ENCODE measurements at regions not wholly inside any gene's neighbourhood (a gene's known extent, or its start where the extent isn't known, plus 50 kb on each side); places are given as distances from the start of the nearest gene placed in this dataset.

DNA sequence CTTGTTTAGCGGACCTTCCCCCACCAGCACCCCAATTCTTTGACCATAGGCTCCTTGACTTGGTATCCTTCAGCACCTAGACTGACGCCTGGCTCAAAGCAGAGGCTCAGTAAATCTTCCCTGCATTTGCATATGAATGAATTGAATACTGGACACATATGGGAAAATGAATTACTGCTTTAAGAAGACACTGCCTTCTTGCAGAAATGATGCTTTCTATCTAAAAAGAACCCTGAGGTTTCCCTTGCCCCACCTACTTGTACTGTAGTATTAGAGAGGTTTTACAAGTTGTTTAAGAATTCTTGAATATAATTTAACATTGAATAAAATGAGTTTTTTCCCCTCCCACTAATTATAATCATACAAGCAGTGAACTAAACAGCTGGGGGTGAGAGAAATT is 190.7 kb downstream of the SAMD5 start:
- Histone ChIP-seq H3K4me3 (no peak overlapping the region), H3K9me3 (no peaks in the 10 kb centered on the region), H3K27me3 (no peaks in the 10 kb centered on the region), H3K27ac (no peak overlapping the region), H3K36me3 (no peaks in the 10 kb centered on the region), H3K4me1 (peaks cover 0 to 14% (median 0%) of the 10 kb centered on the region in 9 donors)
- intact Hi-C loops (cut with DNase I), result no loop called here
- ATAC-seq (no peak), DNase-seq (no peak)
- TF ChIP-seq CTCF (IDR thresholded peaks at IDR 0.05), result no peak
- 93 to 94% methylated on average over 2 of the region's 2 CpGs for WGBS, 2 donors

- intact Hi-C loops (cut with DNase I), result no loop called here
- TF ChIP-seq CTCF (IDR thresholded peaks at IDR 0.05), result no peak
- WGBS, 2 donors, result 54 to 64% methylated on average over 4 of the region's 4 CpGs
- ATAC-seq, result no peak
- DNase-seq, result no peak
- Histone ChIP-seq H3K27me3 (no peaks in the 10 kb centered on the region), H3K36me3 (no peaks in the 10 kb centered on the region), H3K9me3 (no peaks in the 10 kb centered on the region), H3K4me1 (peaks cover 0 to 14% (median 0%) of the 10 kb centered on the region in 9 donors), H3K4me3 (no peak overlapping the region), H3K27ac (no peak overlapping the region)
Measured at GRCh38 chr6:147699637-147700036, 191.1 kb downstream of the SAMD5 start.

- no peak for DNase-seq
- no peaks in the 10 kb centered on the region for H3K27me3 ChIP-seq
- no peak overlapping the region for H3K27ac ChIP-seq
- 58 to 59% methylated on average over 5 of the region's 5 CpGs for WGBS, 2 donors
- H3K9me3 ChIP-seq, result no peaks in the 10 kb centered on the region
- H3K4me3 ChIP-seq, result no peak overlapping the region
- no peak for ATAC-seq
- H3K36me3 ChIP-seq, result no peaks in the 10 kb centered on the region
- no peak for TF ChIP-seq CTCF (IDR thresholded peaks at IDR 0.05)
- intact Hi-C loops (cut with DNase I), result no loop called here
- H3K4me1 ChIP-seq, result peaks cover 0 to 14% (median 0%) of the 10 kb centered on the region in 9 donors
Measured at GRCh38 chr6:147700436-147701209, 192.1 kb downstream of the SAMD5 start.

GRCh38 chr6:147704691-147705090 is 196.2 kb downstream of the SAMD5 start:
- ATAC-seq (no peak), DNase-seq (no peak)
- H3K9me3 ChIP-seq, result no peaks in the 10 kb centered on the region
- no peak overlapping the region for H3K4me3 ChIP-seq
- intact Hi-C loops (cut with DNase I), result no loop called here
- no peak overlapping the region for H3K27ac ChIP-seq
- TF ChIP-seq CTCF (IDR thresholded peaks at IDR 0.05), result no peak
- no peaks in the 10 kb centered on the region for H3K27me3 ChIP-seq
- peaks cover 0 to 14% (median 0%) of the 10 kb centered on the region in 9 donors for H3K4me1 ChIP-seq
- H3K36me3 ChIP-seq, result no peaks in the 10 kb centered on the region
- WGBS, 2 donors, result 69% methylated on average over 5 of the region's 5 CpGs

Measured in heart right ventricle (tissue), 16 donors.